ENCODE measurements at regions not wholly inside any gene's neighbourhood (a gene's known extent, or its start where the extent isn't known, plus 50 kb on each side); places are given as distances from the start of the nearest gene placed in this dataset.

- Histone ChIP-seq H3K36me3 (replicated peaks in 1 of 2; ENCODE audit: control insufficient read depth in 1 of 2, insufficient read depth in 2 of 2, low read length in 2 of 2) (no peaks in the 10 kb centered on the region), H3K27me3 (ENCODE audit: control insufficient read depth in 2 of 2, insufficient read depth in 2 of 2, low read length in 2 of 2) (no peaks in the 10 kb centered on the region), H2AFZ (ENCODE audit: insufficient read depth, low read depth, low read length, poor library complexity, severe bottlenecking) (no peak overlapping the region), H3K4me2 (replicated peaks; ENCODE audit: extremely low read depth, low read length, poor library complexity, severe bottlenecking) (no peak overlapping the region), H3K4me3 (replicated peaks in 1 of 3; ENCODE audit: low read depth in 2 of 3, low read length in 3 of 3) (no peak overlapping the region), H3K9ac (ENCODE audit: insufficient read depth, low read length, poor library complexity, severe bottlenecking) (no peak overlapping the region), H3K9me3 (replicated peaks in 1 of 2; ENCODE audit: control insufficient read depth in 1 of 2, insufficient read depth in 1 of 2, low read length in 2 of 2) (peaks cover under 1% of the 10 kb centered on the region in 2 donors), H3K79me2 (ENCODE audit: insufficient read depth, low read length) (no peaks in the 10 kb centered on the region), H3K4me1 (ENCODE audit: control insufficient read depth in 1 of 2, insufficient read depth in 2 of 2, low read length in 2 of 2) (no peaks in the 10 kb centered on the region), H3K27ac (ENCODE audit: low read depth in 1 of 2, low read length in 2 of 2) (no peak overlapping the region), H4K20me1 (ENCODE audit: insufficient read depth, low read length) (no peaks in the 10 kb centered on the region)
- H3K27me3 Mint-ChIP-seq (ENCODE audit: low read depth in 3 of 3) = no peaks in the 10 kb centered on the region
- intact Hi-C loops (cut with micrococcal nuclease) = no loop called here
- no peak for TF ChIP-seq CTCF (IDR thresholded peaks at IDR 0.05)
- H3K4me1 Mint-ChIP-seq = no peaks in the 10 kb centered on the region
- no peaks in the 10 kb centered on the region for H3K36me3 Mint-ChIP-seq
- H3K27ac Mint-ChIP-seq = no peak overlapping the region
- H3K9me3 Mint-ChIP-seq = peaks cover 0 to 17% (median 5%) of the 10 kb centered on the region in 7 donors
- DNase-seq = no peak
- H3K4me3 Mint-ChIP-seq = no peak overlapping the region
- WGBS (ENCODE audit: insufficient coverage) = no CpG with 5 or more reads among the region's 3 CpGs
Measured at GRCh38 chr11:91587131-91587530, 637.5 kb upstream of the FAT3 start.

DNA sequence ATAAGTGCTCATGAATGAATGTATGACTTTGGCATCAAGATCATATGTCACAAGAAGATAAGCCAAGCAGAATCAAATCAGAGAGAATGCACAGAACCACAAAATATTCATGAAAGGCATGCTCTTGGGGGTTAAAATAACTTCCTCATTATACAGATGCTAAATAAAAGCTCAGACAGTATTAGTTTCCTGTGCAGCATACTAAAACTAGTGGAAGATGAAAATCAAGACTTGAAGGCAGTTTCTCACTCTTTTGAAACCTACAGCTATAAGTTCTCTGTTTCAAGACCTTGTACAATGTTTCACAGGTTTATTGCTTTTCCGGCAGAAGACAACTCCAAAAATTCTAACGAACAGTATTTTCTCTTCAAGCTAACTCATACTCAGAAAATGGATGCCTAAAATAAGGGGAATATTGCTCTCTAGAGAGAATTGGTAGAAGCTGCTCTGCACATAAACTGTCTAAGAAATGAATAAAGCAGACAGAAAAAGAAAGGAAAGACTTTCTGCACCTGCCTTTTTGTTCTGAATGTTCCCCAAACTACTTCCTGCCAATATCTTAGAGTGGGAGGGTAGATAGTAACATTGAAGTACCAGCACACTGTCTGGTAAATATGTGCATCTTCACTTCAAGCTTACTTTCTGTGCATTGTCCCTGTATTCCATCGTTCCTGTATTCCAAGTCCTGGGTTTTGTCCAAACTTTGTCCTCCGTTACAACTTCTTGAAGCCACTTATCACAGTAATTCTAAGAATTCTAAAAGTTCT lies 639.4 kb upstream of the FAT3 start:
- no peaks in the 10 kb centered on the region for H3K4me1 ChIP-seq (ENCODE audit: control insufficient read depth in 1 of 2, insufficient read depth in 2 of 2, low read length in 2 of 2)
- no peak for TF ChIP-seq CTCF (IDR thresholded peaks at IDR 0.05)
- Mint-ChIP-seq H3K27ac (peak overlapping the region in 1 of 7 donors; percentile 64), H3K27me3 (ENCODE audit: low read depth in 3 of 3) (no peaks in the 10 kb centered on the region), H3K4me1 (no peaks in the 10 kb centered on the region), H3K36me3 (no peaks in the 10 kb centered on the region), H3K4me3 (no peak overlapping the region), H3K9me3 (peaks cover 0 to 17% (median 5%) of the 10 kb centered on the region in 7 donors)
- no peak overlapping the region for H3K27ac ChIP-seq (ENCODE audit: low read depth in 1 of 2, low read length in 2 of 2)
- H3K27me3 ChIP-seq (ENCODE audit: control insufficient read depth in 2 of 2, insufficient read depth in 2 of 2, low read length in 2 of 2) = no peaks in the 10 kb centered on the region
- H3K9me3 ChIP-seq (replicated peaks in 1 of 2; ENCODE audit: control insufficient read depth in 1 of 2, insufficient read depth in 1 of 2, low read length in 2 of 2) = no peaks in the 10 kb centered on the region
- no peak overlapping the region for H3K4me3 ChIP-seq (replicated peaks in 1 of 3; ENCODE audit: low read depth in 2 of 3, low read length in 3 of 3)
- intact Hi-C loops (cut with micrococcal nuclease) = no loop called here
- H3K9ac ChIP-seq (ENCODE audit: insufficient read depth, low read length, poor library complexity, severe bottlenecking) = no peak overlapping the region
- no peak overlapping the region for H2AFZ ChIP-seq (ENCODE audit: insufficient read depth, low read depth, low read length, poor library complexity, severe bottlenecking)
- no peaks in the 10 kb centered on the region for H4K20me1 ChIP-seq (ENCODE audit: insufficient read depth, low read length)
- DNase-seq = no peak
- no peak overlapping the region for H3K4me2 ChIP-seq (replicated peaks; ENCODE audit: extremely low read depth, low read length, poor library complexity, severe bottlenecking)
- H3K79me2 ChIP-seq (ENCODE audit: insufficient read depth, low read length) = no peaks in the 10 kb centered on the region
- 77% methylated on average over 2 of the region's 4 CpGs for WGBS (ENCODE audit: insufficient coverage)
- no peaks in the 10 kb centered on the region for H3K36me3 ChIP-seq (replicated peaks in 1 of 2; ENCODE audit: control insufficient read depth in 1 of 2, insufficient read depth in 2 of 2, low read length in 2 of 2)

Measured in CD14-positive monocyte (primary cell).